GM12864 (cell line): ENCODE measurements at regions not wholly inside any gene's neighbourhood (a gene's known extent, or its start where the extent isn't known, plus 50 kb on each side); places are given as distances from the start of the nearest gene placed in this dataset.

Experiments
- DNase-seq: peaks from one replicate; pipeline ENCODE4 v3.0.0-alpha.2; 2011; ENCODE audit warnings: low read depth
- H3K4me3 ChIP-seq: 2 replicates; pipeline ENCODE4 v1.5.1; 2011; ENCODE audit warnings: mild to moderate bottlenecking, low read depth, low read length, control low read depth
- CTCF ChIP-seq: IDR thresholded peaks from 2 replicates; pipeline ENCODE4 v1.5.1; 2011; ENCODE audit warnings: low read depth, mild to moderate bottlenecking, moderate library complexity, low read length, control low read depth, inconsistent platforms; ENCODE audit errors: missing control alignments

DNA sequence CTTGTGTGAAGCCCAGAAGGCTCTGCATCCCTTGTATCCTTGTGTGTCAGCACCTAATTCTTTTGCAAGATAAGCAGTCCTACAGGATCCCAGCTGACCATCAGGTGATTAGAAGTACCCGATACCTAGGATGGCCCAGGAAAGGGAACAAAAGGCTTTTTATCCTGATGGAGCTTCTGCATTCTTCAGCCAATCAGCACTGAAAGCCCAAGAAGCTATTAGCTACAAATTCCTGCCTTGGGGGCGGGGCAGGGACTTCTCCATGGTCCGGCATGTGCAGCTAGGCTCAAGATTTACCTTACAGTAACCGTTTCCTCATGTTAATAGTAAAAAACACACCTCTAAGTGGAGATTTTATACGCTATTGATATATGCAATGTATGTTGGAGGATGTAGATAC, 264.6 kb upstream of the THUMPD2 start:
- H3K4me3 ChIP-seq: no peak overlapping the region
- DNase-seq: no peak
- TF ChIP-seq CTCF: no peak

GRCh38 chr2:40043191-40043590, 264.1 kb upstream of the THUMPD2 start:
- DNase-seq: no peak
- TF ChIP-seq CTCF: no peak

DNA sequence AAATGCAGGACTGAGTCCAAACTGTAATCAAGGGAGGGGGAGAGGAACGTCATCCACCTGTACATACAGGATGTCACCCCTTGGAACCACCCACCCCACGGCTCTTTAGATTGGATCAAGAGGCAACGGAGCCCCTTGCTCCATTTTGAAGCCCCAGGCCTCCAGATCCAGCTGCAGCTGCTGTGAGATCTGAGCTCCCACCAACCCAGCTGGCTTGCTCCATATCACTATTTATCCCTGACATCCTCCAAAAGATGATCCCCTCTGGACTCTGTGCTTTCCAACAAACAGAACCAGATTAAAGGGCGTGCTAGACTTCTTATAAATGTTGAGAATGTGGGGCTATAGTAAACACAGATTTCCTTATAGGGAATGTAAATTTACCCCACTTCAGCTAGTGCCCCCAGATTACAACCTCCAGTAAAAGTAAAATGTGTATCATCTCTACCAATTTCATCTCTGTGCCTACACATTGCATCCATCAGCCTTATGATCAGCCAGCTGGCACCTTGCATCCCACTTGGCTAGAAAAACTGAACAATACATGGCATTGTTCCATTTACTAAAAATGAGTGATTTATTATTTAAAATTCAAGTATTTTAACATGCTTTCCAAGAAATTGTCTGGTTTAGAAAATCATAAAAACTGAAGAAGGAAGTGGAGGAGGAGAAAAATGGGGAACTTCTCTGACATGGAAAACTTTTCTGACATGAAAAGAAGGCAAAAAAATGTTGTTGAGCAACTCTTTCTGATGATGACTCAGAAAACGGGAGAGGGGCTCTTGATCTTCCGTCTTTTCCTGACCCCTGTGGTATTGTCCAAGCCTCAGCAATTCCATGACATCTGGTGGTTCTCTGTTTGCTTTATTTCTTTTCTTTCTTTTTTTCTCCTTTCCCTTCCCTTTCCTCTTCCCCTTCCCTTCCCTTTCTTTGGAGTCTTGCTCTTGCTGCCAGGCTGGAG, 262.6 kb upstream of the THUMPD2 start:
- no peak for TF ChIP-seq CTCF
- no peak overlapping the region for H3K4me3 ChIP-seq
- DNase-seq: no peak

More at GRCh38 chr2:40043191-40043590, 264.1 kb upstream of the THUMPD2 start:
- no peak overlapping the region for H3K4me3 ChIP-seq

DNA sequence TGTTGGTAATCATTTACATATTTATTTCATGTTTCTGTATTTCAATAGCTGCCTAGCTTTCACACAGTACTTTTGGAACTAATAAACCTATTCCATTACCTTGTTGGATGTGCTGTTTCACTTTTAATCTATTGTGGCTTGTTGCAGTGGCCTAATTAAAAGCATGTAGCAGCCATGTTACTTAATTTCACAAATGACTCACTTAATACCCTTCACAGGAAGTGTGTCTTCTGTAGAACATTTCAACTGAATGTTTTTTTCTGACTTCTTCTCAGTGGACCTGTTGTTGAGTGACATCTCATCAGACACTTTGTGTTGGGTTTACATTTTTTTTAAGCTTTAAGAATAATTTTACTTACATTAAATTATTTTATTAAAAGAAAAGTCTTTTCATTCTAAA, 260.5 kb upstream of the THUMPD2 start:
- no peak for TF ChIP-seq CTCF
- no peak overlapping the region for H3K4me3 ChIP-seq
- DNase-seq: no peak

- H3K4me3 ChIP-seq: no peak overlapping the region
- TF ChIP-seq CTCF: no peak
- DNase-seq: no peak
Observed at GRCh38 chr2:40038646-40039045, 259.6 kb upstream of the THUMPD2 start.

DNA sequence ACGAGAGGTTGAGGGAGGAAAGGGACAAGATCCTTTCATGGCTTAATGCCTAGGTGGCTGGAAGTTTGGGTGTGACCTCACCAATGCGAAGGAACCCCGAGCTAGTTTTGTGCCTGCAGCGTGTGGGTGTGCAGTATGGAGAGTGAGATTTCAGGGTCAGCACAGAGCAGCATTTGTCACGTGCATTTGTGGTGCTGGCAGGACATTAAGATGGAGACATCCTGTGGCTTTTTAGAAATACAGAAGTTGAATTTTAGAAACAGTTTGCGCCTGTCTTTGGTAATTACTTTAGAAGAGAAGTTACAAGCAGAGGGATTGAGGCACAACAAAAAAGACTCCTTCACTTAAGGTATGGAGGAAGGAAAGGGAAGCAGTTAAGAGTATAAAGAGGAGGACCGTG, 258.2 kb upstream of the THUMPD2 start:
- no peak for DNase-seq

More for the DNA sequence above, 258.2 kb upstream of the THUMPD2 start:
- no peak overlapping the region for H3K4me3 ChIP-seq
- no peak for TF ChIP-seq CTCF
